Activated T-cell treated with anti-CD3 and anti-CD28 coated beads, Interleukin-2, amount 50 U/mL, for 72 hours (primary cell): ENCODE measurements at regions not wholly inside any gene's neighbourhood (a gene's known extent, or its start where the extent isn't known, plus 50 kb on each side); places are given as distances from the start of the nearest gene placed in this dataset.

Experiments
- ATAC-seq, 2 donors: fragments of 150-1000 bp; cut with Tn5 transposase; replicated peaks in 1 of 2; 2 replicates each; pipeline ENCODE4 v1.10.0; 2021; ENCODE audit warnings: moderate library complexity in 2 of 2, mild to moderate bottlenecking in 1 of 2
- DNase-seq, 2 donors: peaks; one replicate each; pipeline ENCODE4 v3.0.0; 2021 to 2022; ENCODE audit warnings: mixed read lengths in 1 of 2
- H3K27ac Mint-ChIP-seq: one replicate; pipeline ENCODE4 v1.8.0; 2022; ENCODE audit warnings: mild to moderate bottlenecking, moderate library complexity, mixed read lengths
- H3K27me3 Mint-ChIP-seq: one replicate; pipeline ENCODE4 v1.8.0; 2022; ENCODE audit warnings: low read depth, mixed read lengths
- H3K36me3 Mint-ChIP-seq, 2 donors: one replicate each; pipeline ENCODE4 v1.8.0; 2022; ENCODE audit warnings: mixed read lengths in 2 of 2, mild to moderate bottlenecking in 1 of 2; ENCODE audit not compliant: insufficient read depth in 2 of 2
- H3K4me1 Mint-ChIP-seq: one replicate; pipeline ENCODE4 v1.8.0; 2022; ENCODE audit warnings: low read depth, mixed read lengths
- H3K4me3 Mint-ChIP-seq, 2 donors: one replicate each; pipeline ENCODE4 v1.8.0; 2022; ENCODE audit warnings: mild to moderate bottlenecking in 2 of 2, mixed read lengths in 2 of 2, moderate library complexity in 2 of 2
- H3K9me3 Mint-ChIP-seq, 2 donors: one replicate each; pipeline ENCODE4 v1.8.0; 2022; ENCODE audit warnings: mixed read lengths in 2 of 2

- H3K27ac Mint-ChIP-seq, result no peak overlapping the region
- peaks cover 1 to 8% of the 10 kb centered on the region in 2 donors for H3K9me3 Mint-ChIP-seq
- no peaks in the 10 kb centered on the region for H3K27me3 Mint-ChIP-seq
- no peak overlapping the region for H3K4me3 Mint-ChIP-seq
- H3K4me1 Mint-ChIP-seq, result no peaks in the 10 kb centered on the region
- ATAC-seq (no peak), DNase-seq (no peak)
- H3K36me3 Mint-ChIP-seq, result no peaks in the 10 kb centered on the region
Measured at GRCh38 chr5:121719255-121719654, 132.4 kb upstream of the FTMT start.

DNA sequence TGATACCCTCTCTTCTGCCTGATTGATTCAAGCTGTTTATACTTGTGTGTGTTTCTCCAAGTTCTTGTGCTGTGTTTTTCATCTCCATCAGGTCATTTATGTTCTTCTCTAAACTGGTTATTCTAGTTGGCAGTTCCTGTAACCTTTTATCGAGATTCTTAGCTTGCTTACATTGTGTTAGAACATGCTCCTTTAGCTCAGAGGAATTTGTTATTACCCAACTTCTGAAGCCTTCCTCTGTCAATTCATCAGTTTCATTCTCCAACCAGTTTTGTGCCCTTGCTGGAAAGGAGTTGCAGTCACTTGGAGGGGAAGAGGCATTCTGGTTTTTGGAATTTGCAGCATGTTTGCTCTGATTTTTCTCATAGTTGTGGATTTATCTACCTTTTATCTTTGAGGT lies 126.2 kb upstream of the FTMT start:
- H3K9me3 Mint-ChIP-seq, result peaks cover 2 to 9% of the 10 kb centered on the region in 2 donors
- H3K36me3 Mint-ChIP-seq, result no peaks in the 10 kb centered on the region
- no peak overlapping the region for H3K4me3 Mint-ChIP-seq
- no peaks in the 10 kb centered on the region for H3K4me1 Mint-ChIP-seq
- ATAC-seq (no peak), DNase-seq (no peak)
- H3K27ac Mint-ChIP-seq, result no peak overlapping the region
- H3K27me3 Mint-ChIP-seq, result no peaks in the 10 kb centered on the region

- H3K27ac Mint-ChIP-seq, result no peak overlapping the region
- peaks cover 4 to 5% of the 10 kb centered on the region in 2 donors for H3K9me3 Mint-ChIP-seq
- H3K4me3 Mint-ChIP-seq, result no peak overlapping the region
- no peaks in the 10 kb centered on the region for H3K4me1 Mint-ChIP-seq
- DNase-seq (no peak), ATAC-seq (no peak)
- H3K27me3 Mint-ChIP-seq, result no peaks in the 10 kb centered on the region
- no peaks in the 10 kb centered on the region for H3K36me3 Mint-ChIP-seq
Measured at GRCh38 chr5:121726991-121727390, 124.7 kb upstream of the FTMT start.

DNA sequence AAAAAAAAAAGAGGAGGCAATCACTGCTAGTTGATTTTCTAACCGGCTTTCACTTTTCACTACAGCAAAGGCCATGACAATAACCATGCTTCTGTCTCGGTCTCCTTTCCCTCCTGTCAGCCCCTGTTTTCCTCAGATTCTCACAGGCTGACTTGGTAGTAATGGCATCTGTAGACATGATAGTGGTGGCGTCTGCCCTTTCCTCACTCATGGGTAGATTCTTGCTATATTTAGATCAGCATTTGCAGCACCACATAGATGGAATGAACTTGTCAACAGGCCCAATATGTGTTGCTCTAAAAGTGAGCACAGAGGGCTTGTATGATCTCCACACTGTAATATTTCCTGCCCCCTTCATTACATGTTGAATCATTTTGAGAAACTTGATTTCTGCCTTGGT lies 120.3 kb upstream of the FTMT start:
- Mint-ChIP-seq H3K36me3 (no peaks in the 10 kb centered on the region), H3K4me3 (no peak overlapping the region), H3K27me3 (no peaks in the 10 kb centered on the region), H3K4me1 (no peaks in the 10 kb centered on the region), H3K9me3 (peaks cover 2 to 5% of the 10 kb centered on the region in 2 donors), H3K27ac (no peak overlapping the region)
- ATAC-seq (no peak), DNase-seq (no peak)

- H3K4me1 Mint-ChIP-seq, result no peaks in the 10 kb centered on the region
Measured at GRCh38 chr5:121735618-121736017, 116.1 kb upstream of the FTMT start.

DNA sequence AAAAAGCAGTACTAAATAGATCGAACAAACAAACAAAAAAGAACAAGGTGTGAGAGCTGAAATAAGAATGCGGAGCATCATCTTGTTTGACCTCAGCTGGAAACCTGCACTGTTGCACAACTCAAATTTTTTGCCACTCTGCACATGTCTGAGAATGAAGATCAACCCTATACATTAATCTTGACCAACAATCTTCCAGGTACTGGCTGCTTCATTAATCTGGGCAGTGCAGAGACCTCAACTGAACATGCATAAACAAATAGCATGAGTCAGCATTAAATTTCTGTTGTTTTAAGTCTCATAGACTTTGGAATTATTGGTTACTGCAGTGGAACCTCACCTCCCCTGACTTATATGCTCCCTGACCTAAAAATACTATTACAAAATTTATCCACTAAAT lies 114.6 kb upstream of the FTMT start:
- no peak overlapping the region for H3K4me3 Mint-ChIP-seq
- DNase-seq, result no peak
- H3K4me1 Mint-ChIP-seq, result no peaks in the 10 kb centered on the region
- H3K27ac Mint-ChIP-seq, result no peak overlapping the region
- no peaks in the 10 kb centered on the region for H3K9me3 Mint-ChIP-seq
- ATAC-seq, result no peak
- H3K36me3 Mint-ChIP-seq, result no peaks in the 10 kb centered on the region
- no peaks in the 10 kb centered on the region for H3K27me3 Mint-ChIP-seq

More at GRCh38 chr5:121735618-121736017, 116.1 kb upstream of the FTMT start:
- Mint-ChIP-seq H3K36me3 (no peaks in the 10 kb centered on the region), H3K4me3 (no peak overlapping the region), H3K27me3 (no peaks in the 10 kb centered on the region), H3K9me3 (peaks cover 0 to 2% of the 10 kb centered on the region in 2 donors), H3K27ac (no peak overlapping the region)
- ATAC-seq (no peak), DNase-seq (no peak)

DNA sequence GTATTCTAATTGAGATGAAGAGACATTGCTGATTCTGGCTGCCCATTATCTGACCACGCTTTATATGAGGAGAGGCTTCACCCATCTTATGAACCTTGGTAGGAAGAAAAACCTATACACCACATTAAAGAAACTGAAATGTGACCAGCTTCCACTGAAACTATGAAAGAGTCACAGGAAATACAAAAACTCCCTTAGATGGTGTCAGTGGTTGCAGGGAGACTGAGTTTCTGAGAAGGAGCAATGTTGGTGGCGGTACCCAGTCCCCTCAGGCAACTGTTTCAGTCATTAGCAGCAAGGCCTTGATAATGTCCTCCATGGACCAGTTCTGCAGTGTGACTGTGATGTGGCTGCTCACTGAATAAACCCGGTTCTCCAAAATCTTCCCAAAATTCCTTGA lies 110.5 kb upstream of the FTMT start:
- Mint-ChIP-seq H3K4me3 (no peak overlapping the region), H3K27me3 (no peaks in the 10 kb centered on the region), H3K4me1 (no peaks in the 10 kb centered on the region), H3K36me3 (no peaks in the 10 kb centered on the region), H3K9me3 (peaks cover 0 to 2% of the 10 kb centered on the region in 2 donors), H3K27ac (no peak overlapping the region)
- no peak for ATAC-seq
- no peak for DNase-seq

DNA sequence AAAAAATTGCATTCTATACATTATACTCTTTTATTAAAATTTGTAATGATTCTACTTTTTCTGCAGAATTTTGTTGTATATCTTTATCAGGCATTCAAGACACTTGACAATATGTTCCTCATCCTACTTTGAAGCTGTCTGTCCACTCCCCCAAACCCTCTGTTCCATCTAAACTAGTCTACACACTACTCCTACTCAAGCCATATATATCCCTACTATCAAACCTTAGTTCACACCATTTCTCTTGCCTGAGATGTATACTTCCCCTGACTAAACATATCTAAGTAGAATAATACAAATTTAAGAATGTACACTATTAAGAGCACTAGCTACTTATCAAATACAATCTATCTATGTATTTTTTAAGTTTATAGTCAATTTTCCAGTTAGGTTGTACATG lies 107.1 kb upstream of the FTMT start:
- H3K27ac Mint-ChIP-seq, result no peak overlapping the region
- peaks cover 0 to 2% of the 10 kb centered on the region in 2 donors for H3K9me3 Mint-ChIP-seq
- no peaks in the 10 kb centered on the region for H3K36me3 Mint-ChIP-seq
- H3K27me3 Mint-ChIP-seq, result no peaks in the 10 kb centered on the region
- no peak for DNase-seq
- H3K4me3 Mint-ChIP-seq, result no peak overlapping the region
- ATAC-seq, result no peak
- no peaks in the 10 kb centered on the region for H3K4me1 Mint-ChIP-seq

GRCh38 chr5:121745407-121745806 lies 106.3 kb upstream of the FTMT start:
- Mint-ChIP-seq H3K27me3 (no peaks in the 10 kb centered on the region), H3K27ac (no peak overlapping the region), H3K36me3 (no peaks in the 10 kb centered on the region), H3K9me3 (peaks cover 2% of the 10 kb centered on the region in 2 donors), H3K4me3 (no peak overlapping the region), H3K4me1 (no peaks in the 10 kb centered on the region)
- ATAC-seq (no peak), DNase-seq (no peak)

- ATAC-seq (no peak), DNase-seq (no peak)
- H3K4me3 Mint-ChIP-seq, result no peak overlapping the region
- no peak overlapping the region for H3K27ac Mint-ChIP-seq
- no peaks in the 10 kb centered on the region for H3K27me3 Mint-ChIP-seq
- peaks cover 2 to 3% of the 10 kb centered on the region in 2 donors for H3K9me3 Mint-ChIP-seq
- H3K4me1 Mint-ChIP-seq, result no peaks in the 10 kb centered on the region
- H3K36me3 Mint-ChIP-seq, result no peaks in the 10 kb centered on the region
Measured at GRCh38 chr5:121746763-121747162, 104.9 kb upstream of the FTMT start.

- Mint-ChIP-seq H3K9me3 (peaks cover 0 to 3% of the 10 kb centered on the region in 2 donors), H3K36me3 (no peaks in the 10 kb centered on the region), H3K4me3 (no peak overlapping the region), H3K27ac (no peak overlapping the region), H3K27me3 (no peaks in the 10 kb centered on the region), H3K4me1 (no peaks in the 10 kb centered on the region)
- DNase-seq (no peak), ATAC-seq (no peak)
Measured at GRCh38 chr5:121748686-121749085, 103.0 kb upstream of the FTMT start.

DNA sequence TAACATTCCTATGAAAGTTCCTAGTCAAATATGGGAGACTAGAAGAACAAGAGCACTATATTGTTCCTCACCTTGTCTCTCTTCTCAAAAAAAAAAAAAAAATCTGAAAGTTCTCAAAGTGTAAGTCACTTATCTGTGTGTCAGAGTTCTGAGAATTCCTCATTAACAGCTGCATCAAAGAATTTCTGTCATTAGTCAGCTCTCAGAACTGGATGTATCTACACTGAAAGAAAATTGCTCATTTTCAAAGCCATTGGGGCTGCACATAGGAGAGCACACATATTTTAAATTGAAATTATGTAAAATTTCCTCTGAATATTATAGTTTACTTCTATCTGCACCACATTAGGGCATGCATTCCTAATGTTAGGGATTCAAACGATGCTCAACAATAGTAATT lies 99.5 kb upstream of the FTMT start:
- H3K4me1 Mint-ChIP-seq, result no peaks in the 10 kb centered on the region
- H3K9me3 Mint-ChIP-seq, result peaks cover 0 to 3% of the 10 kb centered on the region in 2 donors
- no peaks in the 10 kb centered on the region for H3K36me3 Mint-ChIP-seq
- DNase-seq, result no peak
- H3K27ac Mint-ChIP-seq, result no peak overlapping the region
- no peaks in the 10 kb centered on the region for H3K27me3 Mint-ChIP-seq
- H3K4me3 Mint-ChIP-seq, result no peak overlapping the region
- no peak for ATAC-seq

GRCh38 chr5:121755266-121755665 lies 96.4 kb upstream of the FTMT start:
- DNase-seq (no peak), ATAC-seq (no peak)
- Mint-ChIP-seq H3K4me3 (no peak overlapping the region), H3K4me1 (no peaks in the 10 kb centered on the region), H3K27me3 (no peaks in the 10 kb centered on the region), H3K36me3 (no peaks in the 10 kb centered on the region), H3K9me3 (peaks cover 0 to 3% of the 10 kb centered on the region in 2 donors), H3K27ac (no peak overlapping the region)

DNA sequence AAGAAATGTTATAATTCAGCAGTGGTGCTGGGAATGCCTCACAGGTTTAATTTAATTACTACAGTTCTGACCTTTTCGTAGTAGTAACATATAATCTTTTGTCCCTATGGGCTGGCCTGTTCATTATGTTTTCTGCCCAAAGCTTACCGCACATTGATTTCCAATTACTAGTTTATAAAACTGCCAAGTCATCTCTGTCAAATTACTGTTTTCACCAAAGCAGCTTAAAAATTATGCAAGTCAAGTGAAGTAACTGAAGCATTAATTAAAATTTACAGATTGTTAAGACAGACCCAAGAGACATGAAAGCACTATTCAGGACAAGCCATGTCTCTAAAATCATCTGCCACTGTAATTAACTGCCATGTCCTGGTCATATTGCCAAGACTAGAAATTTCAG lies 93.9 kb upstream of the FTMT start:
- Mint-ChIP-seq H3K27ac (no peak overlapping the region), H3K4me3 (no peak overlapping the region), H3K9me3 (no peaks in the 10 kb centered on the region), H3K4me1 (no peaks in the 10 kb centered on the region), H3K36me3 (no peaks in the 10 kb centered on the region), H3K27me3 (no peaks in the 10 kb centered on the region)
- DNase-seq, result no peak
- no peak for ATAC-seq
